GM23338 (cell line): ENCODE measurements at regions not wholly inside any gene's neighbourhood (a gene's known extent, or its start where the extent isn't known, plus 50 kb on each side); places are given as distances from the start of the nearest gene placed in this dataset.

Experiments
- ATAC-seq: fragments of 200-7000 bp; cut with Tn5 transposase; 3 replicates; pipeline ENCODE4 v1.9.1; 2020
- DNase-seq: peaks from one replicate; pipeline ENCODE4 v3.0.0-alpha.2; 2015; ENCODE audit warnings: low spot score
- H2AFZ ChIP-seq: fragments of 200-600 bp; sonication (generic); 2 replicates; pipeline ENCODE4 v1.8.0; 2016; ENCODE audit warnings: antibody characterized with exemption, mild to moderate bottlenecking, moderate library complexity
- H3F3A ChIP-seq: fragments of 200-600 bp; sonication (generic); replicated peaks from 2 replicates; pipeline ENCODE4 v1.8.0; 2017; ENCODE audit warnings: antibody characterized with exemption, mixed run types, low read depth
- H3K27ac ChIP-seq: fragments of 200-600 bp; sonication (generic); 2 replicates; pipeline ENCODE4 v1.6.1; 2016; ENCODE audit warnings: low read depth
- H3K27me3 ChIP-seq: fragments of 200-600 bp; sonication (generic); 2 replicates; pipeline ENCODE4 v1.8.0; 2016; ENCODE audit warnings: mild to moderate bottlenecking, mixed run types, moderate library complexity; ENCODE audit not compliant: insufficient read depth
- H3K36me3 ChIP-seq: fragments of 200-600 bp; sonication (generic); 2 replicates; pipeline ENCODE4 v1.8.0; 2016; ENCODE audit warnings: mild to moderate bottlenecking; ENCODE audit not compliant: insufficient read depth
- H3K4me1 ChIP-seq: fragments of 200-600 bp; sonication (generic); 2 replicates; pipeline ENCODE4 v1.8.0; 2016; ENCODE audit warnings: mild to moderate bottlenecking, moderate library complexity; ENCODE audit not compliant: insufficient read depth
- H3K4me2 ChIP-seq: fragments of 200-600 bp; sonication (generic); 2 replicates; pipeline ENCODE4 v1.7.1; 2017; ENCODE audit warnings: mixed run types
- H3K4me3 ChIP-seq: fragments of 200-600 bp; sonication (generic); 2 replicates; pipeline ENCODE4 v1.6.1; 2016; ENCODE audit warnings: mixed run types
- H3K79me2 ChIP-seq: fragments of 200-600 bp; sonication (generic); replicated peaks from 2 replicates; pipeline ENCODE4 v1.8.0; 2017; ENCODE audit warnings: mild to moderate bottlenecking; ENCODE audit not compliant: insufficient read depth
- H3K9me2 ChIP-seq: fragments of 200-600 bp; sonication (generic); 2 replicates; pipeline ENCODE4 v1.8.0; 2017; ENCODE audit not compliant: insufficient read depth
- H4K20me1 ChIP-seq: fragments of 200-600 bp; sonication (generic); replicated peaks from 2 replicates; pipeline ENCODE4 v1.8.0; 2017; ENCODE audit warnings: mild to moderate bottlenecking; ENCODE audit not compliant: insufficient read depth
- H3K27ac Mint-ChIP-seq: 2 replicates; pipeline ENCODE4 v1.8.0; 2020; ENCODE audit warnings: inconsistent platforms, mild to moderate bottlenecking, moderate library complexity, mixed read lengths
- H3K27me3 Mint-ChIP-seq: 3 replicates; pipeline ENCODE4 v1.8.0; 2022; ENCODE audit warnings: low read depth, mild to moderate bottlenecking, moderate library complexity, mixed read lengths, inconsistent platforms; ENCODE audit not compliant: insufficient read depth, poor library complexity
- H3K36me3 Mint-ChIP-seq: 3 replicates; pipeline ENCODE4 v1.8.0; 2021; ENCODE audit warnings: low read depth, mild to moderate bottlenecking, inconsistent platforms, moderate library complexity, mixed read lengths
- H3K4me1 Mint-ChIP-seq: 3 replicates; pipeline ENCODE4 v1.8.0; 2020; ENCODE audit warnings: mild to moderate bottlenecking, inconsistent platforms, mixed read lengths
- H3K4me3 Mint-ChIP-seq: 3 replicates; pipeline ENCODE4 v1.8.0; 2021; ENCODE audit warnings: moderate library complexity, mild to moderate bottlenecking, inconsistent platforms, mixed read lengths
- H3K9me3 Mint-ChIP-seq: 3 replicates; pipeline ENCODE4 v1.8.0; 2020; ENCODE audit warnings: moderate library complexity, mild to moderate bottlenecking, inconsistent platforms, mixed read lengths
- ETS1 ChIP-seq: IDR thresholded peaks from 2 replicates; pipeline ENCODE4 v1.6.1; 2016; ENCODE audit warnings: antibody characterized with exemption
- EZH2 ChIP-seq: fragments of 200-600 bp; sonication (generic); IDR thresholded peaks from one replicate; pipeline ENCODE4 v1.8.0; 2017; ENCODE audit warnings: antibody characterized with exemption, mild to moderate bottlenecking, low read depth; ENCODE audit not compliant: unreplicated experiment
- JUNB ChIP-seq: IDR thresholded peaks from one replicate; pipeline ENCODE4 v1.6.1; 2016; ENCODE audit warnings: antibody characterized with exemption; ENCODE audit not compliant: unreplicated experiment
- NANOG ChIP-seq: IDR thresholded peaks from 2 replicates; pipeline ENCODE4 v1.6.1; 2016; ENCODE audit warnings: antibody characterized with exemption, borderline replicate concordance
- STAT1 ChIP-seq: IDR thresholded peaks from one replicate; pipeline ENCODE4 v1.6.1; 2016; ENCODE audit warnings: antibody characterized with exemption; ENCODE audit not compliant: unreplicated experiment
- ZNF331 ChIP-seq: fragments of 250-450 bp; sonication (Bioruptor Pico); IDR thresholded peaks from 2 replicates; pipeline ENCODE4 v1.5.0; 2020; ENCODE audit warnings: low read depth, mild to moderate bottlenecking, moderate library complexity
- ZNF462 ChIP-seq: fragments of 250-450 bp; sonication (Bioruptor Pico); IDR thresholded peaks from 2 replicates; pipeline ENCODE4 v1.5.0; 2020; ENCODE audit warnings: mild to moderate bottlenecking, moderate library complexity

GRCh38 chr18:70411307-70411706 is 122.5 kb downstream of the SOCS6 start:
- no peaks in the 10 kb centered on the region for H3K36me3 ChIP-seq
- H3K27ac Mint-ChIP-seq = no peak overlapping the region
- DNase-seq (no peak), ATAC-seq (no peak)
- H3K27ac ChIP-seq = no peak overlapping the region
- no peaks in the 10 kb centered on the region for H4K20me1 ChIP-seq
- H3K4me3 ChIP-seq = no peak overlapping the region
- H3K4me1 ChIP-seq = no peaks in the 10 kb centered on the region
- no peaks in the 10 kb centered on the region for H3K9me2 ChIP-seq
- no peaks in the 10 kb centered on the region for H3K79me2 ChIP-seq
- no peaks in the 10 kb centered on the region for H3K36me3 Mint-ChIP-seq
- H3K9me3 Mint-ChIP-seq = no peaks in the 10 kb centered on the region
- H2AFZ ChIP-seq = no peak overlapping the region
- no peak overlapping the region for H3K4me3 Mint-ChIP-seq
- no peak for TF ChIP-seq EZH2
- TF ChIP-seq ZNF462 (CRISPR knock-in tag) = no peak
- TF ChIP-seq ZNF331 (CRISPR knock-in tag) = no peak
- no peak for TF ChIP-seq NANOG
- TF ChIP-seq JUNB = no peak
- no peak for TF ChIP-seq STAT1
- no peak for TF ChIP-seq ETS1
- no peak overlapping the region for H3K4me2 ChIP-seq
- no peaks in the 10 kb centered on the region for H3K27me3 ChIP-seq
- H3K27me3 Mint-ChIP-seq = peaks cover 1% of the 10 kb centered on the region
- no peaks in the 10 kb centered on the region for H3F3A ChIP-seq
- H3K4me1 Mint-ChIP-seq = no peaks in the 10 kb centered on the region
